CD4-positive, alpha-beta memory T cell (primary cell): ENCODE measurements at regions not wholly inside any gene's neighbourhood (a gene's known extent, or its start where the extent isn't known, plus 50 kb on each side); places are given as distances from the start of the nearest gene placed in this dataset.

Experiments
- CTCF ChIA-PET: fragments of 350-600 bp; sonication (Branson Sonifier 250); formaldehyde crosslinking; loops from one replicate; lab custom pipeline; 2021; ENCODE audit warnings: inconsistent platforms; ENCODE audit not compliant: partially characterized antibody; lab: Charles Lee
- POLR2A ChIA-PET: fragments of 350-600 bp; sonication (Branson Sonifier 250); formaldehyde crosslinking; loops from one replicate; lab custom pipeline; 2021; ENCODE audit not compliant: partially characterized antibody; lab: Charles Lee
- DNase-seq, 5 donors: peaks; one replicate each; pipeline versions ENCODE4 v3.0.0 to v3.0.0-alpha.2; 2020 to 2022; ENCODE audit warnings: mixed read lengths in 1 of 5
- H3K27ac ChIP-seq: one replicate; pipeline ENCODE4 v1.7.0; 2013; ENCODE audit warnings: low read depth, low read length
- H3K27me3 ChIP-seq: 2 replicates; pipeline ENCODE4 v1.7.0; 2013; ENCODE audit warnings: mild to moderate bottlenecking, low read length, moderate library complexity; ENCODE audit not compliant: insufficient read depth
- H3K36me3 ChIP-seq: 2 replicates; pipeline ENCODE4 v1.7.0; 2013; ENCODE audit warnings: mild to moderate bottlenecking, low read length, moderate library complexity; ENCODE audit not compliant: insufficient read depth
- H3K4me1 ChIP-seq: 2 replicates; pipeline ENCODE4 v1.7.0; 2013; ENCODE audit warnings: mild to moderate bottlenecking, low read length, moderate library complexity; ENCODE audit not compliant: insufficient read depth
- H3K4me3 ChIP-seq, 2 donors: one replicate each; pipeline ENCODE4 v1.7.0; 2013; ENCODE audit warnings: low read length in 2 of 2, mild to moderate bottlenecking in 1 of 2
- H3K9me3 ChIP-seq, 2 donors: one replicate each; pipeline ENCODE4 v1.7.0; 2013; ENCODE audit warnings: low read length in 2 of 2, control low read depth in 1 of 2; ENCODE audit not compliant: control insufficient read depth in 1 of 2
- H3K27ac Mint-ChIP-seq, 7 donors: one replicate each; pipeline ENCODE4 v1.8.0; 2020 to 2021; ENCODE audit warnings: mixed read lengths in 7 of 7, mild to moderate bottlenecking in 6 of 7, inconsistent platforms in 3 of 7, moderate library complexity in 3 of 7
- H3K27me3 Mint-ChIP-seq, 2 donors: one replicate each; pipeline ENCODE4 v1.8.0; 2020 to 2021; ENCODE audit warnings: mixed read lengths in 2 of 2
- H3K36me3 Mint-ChIP-seq, 2 donors: one replicate each; pipeline ENCODE4 v1.8.0; 2020 to 2021; ENCODE audit warnings: mixed read lengths in 2 of 2, inconsistent platforms in 1 of 2, mild to moderate bottlenecking in 1 of 2
- H3K4me1 Mint-ChIP-seq, 4 donors: one replicate each; pipeline ENCODE4 v1.8.0; 2020 to 2021; ENCODE audit warnings: mixed read lengths in 4 of 4, mild to moderate bottlenecking in 1 of 4
- H3K4me3 Mint-ChIP-seq, 8 donors: one replicate each; pipeline ENCODE4 v1.8.0; 2020 to 2021; ENCODE audit warnings: mixed read lengths in 8 of 8, mild to moderate bottlenecking in 7 of 8, moderate library complexity in 6 of 8, inconsistent platforms in 3 of 8
- H3K9me3 Mint-ChIP-seq, 8 donors: one replicate each; pipeline ENCODE4 v1.8.0; 2020 to 2021; ENCODE audit warnings: mixed read lengths in 8 of 8, mild to moderate bottlenecking in 5 of 8, inconsistent platforms in 3 of 8, moderate library complexity in 1 of 8
- intact Hi-C: fragments of 100-400 bp; cut with micrococcal nuclease; formaldehyde crosslinking; loops from one replicate; pipeline ENCODE4 v1.15.1; 2023

DNA sequence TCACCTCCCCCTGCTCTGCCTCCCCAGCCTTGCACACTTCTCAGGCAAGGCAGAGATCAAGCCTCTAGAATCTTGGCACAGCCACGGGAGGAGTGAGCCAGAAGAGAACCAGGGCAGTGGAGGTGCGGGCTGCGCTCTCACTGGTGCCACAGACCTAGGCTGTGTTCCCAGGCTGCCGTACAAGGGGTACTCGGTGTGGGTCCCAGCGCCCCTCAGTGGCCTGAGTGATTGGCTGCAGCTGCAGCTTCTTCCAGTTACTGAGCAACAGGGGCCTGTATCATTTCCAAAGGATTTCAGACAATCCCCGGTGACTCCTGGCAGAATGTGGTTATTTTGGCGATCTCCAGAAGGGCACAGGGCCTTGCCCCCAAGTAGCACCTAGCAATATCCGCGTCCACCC, 1852.1 kb downstream of the TP53TG3F start:
- DNase-seq: no peak
- Mint-ChIP-seq H3K4me3 (no peak overlapping the region), H3K36me3 (peaks cover 1 to 3% of the 10 kb centered on the region in 2 donors), H3K27me3 (no peaks in the 10 kb centered on the region), H3K9me3 (peaks cover 2 to 83% (median 25%) of the 10 kb centered on the region in 8 donors), H3K4me1 (no peaks in the 10 kb centered on the region), H3K27ac (no peak overlapping the region)
- Histone ChIP-seq H3K9me3 (peaks cover 0 to 4% of the 10 kb centered on the region in 2 donors), H3K36me3 (no peaks in the 10 kb centered on the region), H3K27ac (no peak overlapping the region), H3K27me3 (no peaks in the 10 kb centered on the region), H3K4me1 (no peaks in the 10 kb centered on the region), H3K4me3 (no peak overlapping the region)
- intact Hi-C loops: no loop called here
- ChIA-PET CTCF (no interaction called here), POLR2A (no interaction called here)

DNA sequence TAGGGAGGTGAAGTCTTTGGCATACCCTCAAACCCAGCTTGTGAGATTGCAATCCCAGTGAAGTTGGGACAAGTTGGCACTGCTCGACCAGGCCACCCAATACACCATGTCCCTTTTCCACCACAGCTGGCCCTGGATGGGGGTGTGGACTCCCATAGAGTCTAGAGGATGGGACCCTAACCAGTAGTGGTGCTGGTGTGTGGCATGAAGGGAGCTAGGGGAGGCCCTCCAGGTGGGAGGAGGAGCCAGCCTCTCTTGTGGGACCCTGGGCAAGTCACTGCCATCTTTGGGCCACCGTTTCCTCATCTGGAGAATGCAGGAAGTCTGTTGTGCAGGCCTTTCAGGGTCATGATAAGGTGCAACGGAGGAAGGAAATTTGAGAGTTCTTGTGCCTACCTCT, 1854.9 kb downstream of the TP53TG3F start:
- no peaks in the 10 kb centered on the region for H3K36me3 ChIP-seq
- H3K4me1 ChIP-seq: no peaks in the 10 kb centered on the region
- H3K4me3 Mint-ChIP-seq: no peak overlapping the region
- ChIA-PET CTCF (no interaction called here), POLR2A (no interaction called here)
- DNase-seq: no peak
- peaks cover 0 to 1% of the 10 kb centered on the region in 2 donors for H3K36me3 Mint-ChIP-seq
- H3K4me1 Mint-ChIP-seq: no peaks in the 10 kb centered on the region
- no peak overlapping the region for H3K27ac Mint-ChIP-seq
- H3K9me3 Mint-ChIP-seq: peaks cover 2 to 78% (median 31%) of the 10 kb centered on the region in 8 donors
- no peak overlapping the region for H3K4me3 ChIP-seq
- no peaks in the 10 kb centered on the region for H3K27me3 ChIP-seq
- intact Hi-C loops: no loop called here
- peaks cover 0 to 4% of the 10 kb centered on the region in 2 donors for H3K9me3 ChIP-seq
- H3K27me3 Mint-ChIP-seq: no peaks in the 10 kb centered on the region
- H3K27ac ChIP-seq: no peak overlapping the region

DNA sequence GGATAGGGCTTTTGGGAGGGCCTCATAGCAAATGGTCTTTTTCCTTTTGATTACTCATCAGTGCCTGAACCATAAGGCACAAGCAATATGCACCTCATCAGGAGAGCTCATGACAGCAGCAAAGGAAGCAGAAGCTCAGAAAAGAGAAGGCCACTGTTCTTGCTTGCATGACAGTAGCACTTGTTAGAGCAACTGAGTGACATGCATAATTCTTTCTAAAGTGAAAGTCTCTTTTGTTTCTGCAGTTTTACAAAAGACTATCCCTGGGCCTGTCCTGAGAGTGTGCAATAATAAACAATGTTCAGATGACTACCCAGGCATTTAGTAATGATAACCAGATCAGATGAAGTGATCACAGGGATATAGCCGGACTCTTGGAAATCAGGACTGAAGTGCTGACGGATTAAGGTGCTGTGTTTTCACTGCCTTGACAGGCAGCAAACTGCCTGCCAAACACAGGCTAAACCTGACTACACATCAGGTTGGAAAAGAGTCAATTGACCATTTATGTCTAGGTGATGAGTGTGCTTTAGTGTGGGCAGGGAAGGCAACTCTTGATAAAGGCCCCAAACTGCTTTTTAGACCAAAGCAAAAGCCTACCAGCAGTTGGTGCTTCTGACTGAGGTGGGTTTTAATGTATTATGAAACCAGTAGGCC, 1860.3 kb downstream of the TP53TG3F start:
- H3K9me3 Mint-ChIP-seq: peaks cover 2 to 51% (median 29%) of the 10 kb centered on the region in 8 donors
- ChIA-PET CTCF (no interaction called here), POLR2A (no interaction called here)
- H3K4me3 ChIP-seq: no peak overlapping the region
- H3K9me3 ChIP-seq: no peaks in the 10 kb centered on the region
- no peaks in the 10 kb centered on the region for H3K4me1 Mint-ChIP-seq
- intact Hi-C loops: no loop called here
- no peak overlapping the region for H3K4me3 Mint-ChIP-seq
- no peak overlapping the region for H3K27ac ChIP-seq
- no peaks in the 10 kb centered on the region for H3K4me1 ChIP-seq
- H3K27me3 ChIP-seq: no peaks in the 10 kb centered on the region
- no peaks in the 10 kb centered on the region for H3K36me3 ChIP-seq
- no peak for DNase-seq
- H3K27ac Mint-ChIP-seq: no peak overlapping the region
- no peaks in the 10 kb centered on the region for H3K27me3 Mint-ChIP-seq
- peaks cover 0 to 1% of the 10 kb centered on the region in 2 donors for H3K36me3 Mint-ChIP-seq

DNA sequence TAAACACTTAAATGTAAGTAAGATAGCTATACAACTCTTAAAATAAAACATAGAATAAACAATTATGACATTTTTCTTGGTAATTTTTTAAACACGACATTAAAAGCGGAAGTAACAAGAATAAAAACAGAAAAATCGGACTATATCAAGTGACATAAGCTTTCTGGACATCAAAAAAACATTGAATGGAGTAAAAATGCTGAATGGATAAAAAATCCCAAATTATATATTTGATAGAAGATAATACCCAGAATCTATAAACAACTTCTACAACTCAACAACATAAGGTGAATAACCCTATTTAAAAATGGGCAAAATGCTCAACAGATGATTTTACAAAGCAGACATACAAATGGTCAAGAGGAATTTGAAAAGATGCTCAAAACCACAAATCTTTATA, 1866.5 kb downstream of the TP53TG3F start:
- Mint-ChIP-seq H3K4me3 (no peak overlapping the region), H3K36me3 (no peaks in the 10 kb centered on the region), H3K27ac (no peak overlapping the region), H3K9me3 (peaks cover 4 to 47% (median 20%) of the 10 kb centered on the region in 8 donors), H3K4me1 (no peaks in the 10 kb centered on the region), H3K27me3 (no peaks in the 10 kb centered on the region)
- Histone ChIP-seq H3K9me3 (no peaks in the 10 kb centered on the region), H3K4me1 (no peaks in the 10 kb centered on the region), H3K27ac (no peak overlapping the region), H3K4me3 (no peak overlapping the region), H3K27me3 (no peaks in the 10 kb centered on the region), H3K36me3 (no peaks in the 10 kb centered on the region)
- CTCF ChIA-PET: no interaction called here
- POLR2A ChIA-PET: no interaction called here
- DNase-seq: no peak
- intact Hi-C loops: no loop called here

DNA sequence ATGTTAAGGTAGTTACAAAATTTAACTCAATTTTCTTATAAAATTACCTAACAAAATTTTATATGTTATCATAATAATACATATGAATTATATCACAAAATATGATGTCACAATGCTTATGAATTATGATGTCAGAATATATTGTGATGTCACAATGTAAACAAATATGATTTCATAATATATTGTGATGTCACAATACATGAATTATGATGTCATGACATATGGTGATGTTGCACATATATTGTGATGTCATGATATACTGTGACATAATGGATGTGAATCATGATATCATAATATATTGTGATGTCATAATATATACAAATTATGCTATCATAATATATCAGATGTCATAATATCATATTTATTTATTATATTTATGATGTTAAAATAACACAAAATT, 1879.9 kb downstream of the TP53TG3F start:
- H3K36me3 ChIP-seq: no peaks in the 10 kb centered on the region
- peaks cover 0 to 6% of the 10 kb centered on the region in 2 donors for H3K9me3 ChIP-seq
- Mint-ChIP-seq H3K4me3 (no peak overlapping the region), H3K9me3 (peaks cover 2 to 66% (median 39%) of the 10 kb centered on the region in 8 donors), H3K4me1 (no peaks in the 10 kb centered on the region), H3K36me3 (no peaks in the 10 kb centered on the region), H3K27me3 (no peaks in the 10 kb centered on the region), H3K27ac (no peak overlapping the region)
- POLR2A ChIA-PET: no interaction called here
- CTCF ChIA-PET: no interaction called here
- no peak overlapping the region for H3K4me3 ChIP-seq
- intact Hi-C loops: no loop called here
- no peaks in the 10 kb centered on the region for H3K4me1 ChIP-seq
- no peak overlapping the region for H3K27ac ChIP-seq
- H3K27me3 ChIP-seq: no peaks in the 10 kb centered on the region
- no peak for DNase-seq

DNA sequence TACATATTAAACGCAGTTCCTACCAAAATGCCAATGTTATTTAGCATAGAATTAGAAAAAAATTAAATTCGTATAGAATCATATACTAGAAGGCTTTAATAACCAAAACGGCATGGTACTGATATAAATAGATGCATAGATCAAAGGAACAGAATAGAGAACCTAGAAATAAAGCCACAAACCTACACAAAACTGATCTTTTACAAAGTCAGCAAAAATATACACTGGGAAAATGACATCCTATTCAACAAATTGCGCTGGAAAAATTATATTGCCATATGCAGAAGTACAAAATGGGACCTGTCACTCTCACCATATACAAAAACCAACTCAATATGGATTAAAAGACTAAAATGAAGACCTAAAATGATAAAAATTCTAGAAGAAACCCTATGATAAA, 1882.6 kb downstream of the TP53TG3F start:
- Mint-ChIP-seq H3K4me3 (no peak overlapping the region), H3K27me3 (no peaks in the 10 kb centered on the region), H3K36me3 (peaks cover 0 to 3% of the 10 kb centered on the region in 2 donors), H3K9me3 (peaks cover 0 to 58% (median 35%) of the 10 kb centered on the region in 8 donors), H3K4me1 (no peaks in the 10 kb centered on the region), H3K27ac (no peak overlapping the region)
- ChIA-PET CTCF (no interaction called here), POLR2A (interaction anchor here (0.7 kb wide), 1 partner anchor 25 kb away, joined by 3 read pairs; no protein-coding TSS in a partner anchor)
- Histone ChIP-seq H3K27ac (no peak overlapping the region), H3K27me3 (no peaks in the 10 kb centered on the region), H3K36me3 (no peaks in the 10 kb centered on the region), H3K4me3 (no peak overlapping the region), H3K4me1 (no peaks in the 10 kb centered on the region), H3K9me3 (peaks cover 0 to 6% of the 10 kb centered on the region in 2 donors)
- intact Hi-C loops: no loop called here
- DNase-seq: no peak

DNA sequence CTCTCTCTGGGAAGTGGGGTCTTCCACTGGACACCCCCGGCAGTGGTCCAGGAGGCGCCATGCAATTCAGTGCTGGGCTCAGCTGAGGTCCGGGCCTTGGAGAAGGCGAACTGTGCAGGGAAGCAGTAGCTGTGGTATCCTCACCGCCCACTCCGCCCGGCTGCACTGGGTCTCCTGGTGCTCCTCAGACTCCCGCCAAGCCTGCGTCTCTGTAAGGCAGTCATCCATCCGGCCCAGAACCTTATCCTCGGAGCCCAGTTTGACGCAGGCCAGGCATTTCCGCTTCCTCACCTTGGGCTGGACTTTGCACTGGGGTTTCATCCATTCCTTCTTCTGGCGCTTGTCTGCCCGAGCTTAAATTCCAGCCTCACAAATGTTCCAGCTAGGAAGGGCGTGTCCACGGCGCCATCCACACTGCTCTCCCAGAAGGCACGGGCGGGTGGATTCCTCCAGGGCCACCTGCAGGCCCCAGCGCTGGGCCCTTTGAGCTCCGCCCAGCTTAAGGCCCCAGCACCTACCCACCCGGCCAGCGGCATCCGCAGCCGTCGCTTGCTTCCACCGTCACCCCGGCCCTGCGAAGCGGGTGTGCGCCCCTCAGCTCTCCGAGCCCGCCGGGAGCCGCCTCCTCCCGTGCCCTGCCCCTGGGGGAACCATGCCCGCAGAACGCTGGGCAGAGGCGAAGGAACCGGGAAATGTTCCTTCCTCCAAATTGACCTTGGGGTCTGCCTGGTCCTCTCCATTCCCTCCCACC, 1884.8 kb downstream of the TP53TG3F start:
- Histone ChIP-seq H3K4me3 (no peak overlapping the region), H3K4me1 (no peaks in the 10 kb centered on the region), H3K27me3 (no peaks in the 10 kb centered on the region), H3K36me3 (no peaks in the 10 kb centered on the region), H3K27ac (no peak overlapping the region), H3K9me3 (peaks cover 0 to 3% of the 10 kb centered on the region in 2 donors)
- Mint-ChIP-seq H3K4me3 (no peak overlapping the region), H3K9me3 (peaks cover 4 to 63% (median 28%) of the 10 kb centered on the region in 8 donors), H3K27me3 (no peaks in the 10 kb centered on the region), H3K36me3 (peaks cover 0 to 3% of the 10 kb centered on the region in 2 donors), H3K27ac (no peak overlapping the region), H3K4me1 (no peaks in the 10 kb centered on the region)
- peak in 1 of 5 donors; percentile 33 for DNase-seq
- intact Hi-C loops: no loop called here
- CTCF ChIA-PET: no interaction called here
- POLR2A ChIA-PET: no interaction called here
